Loucy (cell line): ENCODE measurements at regions not wholly inside any gene's neighbourhood (a gene's known extent, or its start where the extent isn't known, plus 50 kb on each side); places are given as distances from the start of the nearest gene placed in this dataset.

Experiments
- H2AFZ ChIP-seq: fragments of 200-600 bp; sonication (generic); 2 replicates; pipeline ENCODE4 v1.6.0; 2016; ENCODE audit warnings: antibody characterized with exemption, mild to moderate bottlenecking, low read length, moderate library complexity
- H3F3A ChIP-seq: fragments of 200-600 bp; 2 replicates; pipeline ENCODE4 v1.6.0; 2016; ENCODE audit warnings: antibody characterized with exemption, low read depth, mild to moderate bottlenecking
- H3K27me3 ChIP-seq: fragments of 200-600 bp; sonication (generic); 2 replicates; pipeline ENCODE4 v1.6.1; 2014; ENCODE audit warnings: low read length, mild to moderate bottlenecking; ENCODE audit not compliant: insufficient read depth, poor library complexity, severe bottlenecking
- H3K36me3 ChIP-seq: fragments of 200-600 bp; sonication (generic); 2 replicates; pipeline ENCODE4 v1.6.1; 2016; ENCODE audit warnings: low read length; ENCODE audit not compliant: insufficient read depth
- H3K4me1 ChIP-seq: fragments of 200-600 bp; sonication (generic); 2 replicates; pipeline ENCODE4 v1.5.1; 2014; ENCODE audit warnings: low read length, mild to moderate bottlenecking; ENCODE audit not compliant: insufficient read depth, poor library complexity, severe bottlenecking
- H3K4me2 ChIP-seq: fragments of 200-600 bp; sonication (generic); 2 replicates; pipeline ENCODE4 v1.6.0; 2014; ENCODE audit warnings: antibody characterized with exemption, low read length, low read depth, mild to moderate bottlenecking; ENCODE audit not compliant: poor library complexity, severe bottlenecking
- H3K4me3 ChIP-seq: fragments of 200-600 bp; sonication (generic); 2 replicates; pipeline ENCODE4 v1.5.1; 2014; ENCODE audit warnings: low read length, mild to moderate bottlenecking, mixed read lengths; ENCODE audit not compliant: poor library complexity, severe bottlenecking
- H3K79me2 ChIP-seq: fragments of 200-600 bp; sonication (generic); 2 replicates; pipeline ENCODE4 v1.6.1; 2014; ENCODE audit warnings: low read length; ENCODE audit not compliant: insufficient read depth
- H3K9ac ChIP-seq: fragments of 200-600 bp; sonication (generic); 2 replicates; pipeline ENCODE4 v1.6.0; 2014; ENCODE audit warnings: mild to moderate bottlenecking, low read depth, low read length, moderate library complexity; ENCODE audit not compliant: poor library complexity, severe bottlenecking
- H3K9me2 ChIP-seq: fragments of 200-600 bp; sonication (generic); replicated peaks from 2 replicates; pipeline ENCODE4 v1.6.1; 2016; ENCODE audit warnings: low read depth, low read length, mixed read lengths
- H3K9me3 ChIP-seq: fragments of 200-600 bp; sonication (generic); 2 replicates; pipeline ENCODE4 v1.6.1; 2014; ENCODE audit warnings: mild to moderate bottlenecking, antibody characterized with exemption, low read length, low read depth; ENCODE audit not compliant: insufficient read depth
- H4K20me1 ChIP-seq: fragments of 200-600 bp; sonication (generic); 2 replicates; pipeline ENCODE4 v1.6.0; 2014; ENCODE audit warnings: antibody characterized with exemption, low read length, mild to moderate bottlenecking; ENCODE audit not compliant: insufficient read depth, poor library complexity, severe bottlenecking
- CTCF ChIP-seq: fragments of 200-600 bp; sonication (generic); conservative IDR thresholded peaks from 2 replicates; pipeline ENCODE4 v1.5.1; 2014; ENCODE audit warnings: mild to moderate bottlenecking, antibody characterized with exemption, low read length
- EZH2phosphoT487 ChIP-seq: fragments of 200-600 bp; IDR thresholded peaks from 2 replicates; pipeline ENCODE4 v1.6.1; 2018; ENCODE audit warnings: antibody characterized with exemption, mild to moderate bottlenecking, moderate library complexity, borderline replicate concordance

GRCh38 chr4:27467351-27467750 is 606.7 kb downstream of the STIM2 start:
- H3K4me3 ChIP-seq = no peak overlapping the region
- H3K79me2 ChIP-seq = no peaks in the 10 kb centered on the region
- H3K27me3 ChIP-seq = no peaks in the 10 kb centered on the region
- TF ChIP-seq CTCF (no peak), EZH2phosphoT487 (no peak)
- no peaks in the 10 kb centered on the region for H3K9me3 ChIP-seq
- H4K20me1 ChIP-seq = no peaks in the 10 kb centered on the region
- H2AFZ ChIP-seq = no peak overlapping the region
- H3K9ac ChIP-seq = no peak overlapping the region
- no peaks in the 10 kb centered on the region for H3K9me2 ChIP-seq
- H3F3A ChIP-seq = no peaks in the 10 kb centered on the region
- no peaks in the 10 kb centered on the region for H3K36me3 ChIP-seq
- no peak overlapping the region for H3K4me2 ChIP-seq
- no peaks in the 10 kb centered on the region for H3K4me1 ChIP-seq

GRCh38 chr4:27472364-27472763 is 611.7 kb downstream of the STIM2 start:
- no peaks in the 10 kb centered on the region for H3K79me2 ChIP-seq
- no peaks in the 10 kb centered on the region for H3K27me3 ChIP-seq
- H3K9me2 ChIP-seq = no peaks in the 10 kb centered on the region
- no peak overlapping the region for H3K9ac ChIP-seq
- H3K9me3 ChIP-seq = no peaks in the 10 kb centered on the region
- H3K4me3 ChIP-seq = no peak overlapping the region
- H3K4me2 ChIP-seq = no peak overlapping the region
- no peak overlapping the region for H2AFZ ChIP-seq
- TF ChIP-seq CTCF (no peak), EZH2phosphoT487 (no peak)
- H3K4me1 ChIP-seq = no peaks in the 10 kb centered on the region
- H4K20me1 ChIP-seq = no peaks in the 10 kb centered on the region
- no peaks in the 10 kb centered on the region for H3K36me3 ChIP-seq
- no peaks in the 10 kb centered on the region for H3F3A ChIP-seq

GRCh38 chr4:27474691-27475090 is 614.0 kb downstream of the STIM2 start:
- Histone ChIP-seq H4K20me1 (no peaks in the 10 kb centered on the region), H3K4me1 (no peaks in the 10 kb centered on the region), H3K9me3 (no peaks in the 10 kb centered on the region), H3K27me3 (no peaks in the 10 kb centered on the region), H3K36me3 (no peaks in the 10 kb centered on the region), H3F3A (no peaks in the 10 kb centered on the region), H3K9me2 (no peaks in the 10 kb centered on the region), H3K4me3 (no peak overlapping the region), H3K9ac (no peak overlapping the region), H3K79me2 (no peaks in the 10 kb centered on the region), H3K4me2 (no peak overlapping the region), H2AFZ (no peak overlapping the region)
- TF ChIP-seq EZH2phosphoT487 (no peak), CTCF (no peak)
